Testis (tissue), 2 donors: ENCODE measurements at regions not wholly inside any gene's neighbourhood (a gene's known extent, or its start where the extent isn't known, plus 50 kb on each side); places are given as distances from the start of the nearest gene placed in this dataset.

Experiments
- DNase-seq: peaks from one replicate; pipeline ENCODE4 v3.0.0-alpha.2; 2019
- H3K27ac ChIP-seq, 2 donors: fragments of 200-600 bp; sonication (generic); one replicate each; pipeline ENCODE4 v1.5.1; 2019
- H3K27me3 ChIP-seq: fragments of 200-600 bp; sonication (generic); one replicate; pipeline ENCODE4 v1.5.1; 2019
- H3K36me3 ChIP-seq: fragments of 200-600 bp; sonication (generic); one replicate; pipeline ENCODE4 v1.5.1; 2017; ENCODE audit warnings: low read depth; ENCODE audit errors: missing control alignments
- H3K4me1 ChIP-seq: fragments of 200-600 bp; sonication (generic); one replicate; pipeline ENCODE4 v1.5.1; 2019
- H3K4me3 ChIP-seq, 2 donors: fragments of 200-600 bp; sonication (generic); one replicate each; pipeline ENCODE4 v1.5.1; 2017 to 2019
- H3K9me3 ChIP-seq: fragments of 200-600 bp; sonication (generic); one replicate; pipeline ENCODE4 v1.5.1; 2017
- POLR2A ChIP-seq: fragments of 450-650 bp; IDR thresholded peaks from one replicate; pipeline ENCODE4 v1.6.1; 2017; ENCODE audit warnings: antibody characterized with exemption, mild to moderate bottlenecking, moderate library complexity
- WGBS, 2 donors: methylation state at CpG; one replicate each; pipeline ENCODE4 v1.1.5; 2018; 5-methylcytosine and 5-hydroxymethylcytosine counted together
- intact Hi-C: fragments of 100-400 bp; cut with DNase I; formaldehyde crosslinking; loops from one replicate; pipeline ENCODE4 v1.15.1; 2023; ENCODE audit warnings: low total_unique reads
- TF ChIP-seq, protein P1 (sequence below), 3 experiments: fragments of 450-650 bp in 2 of 3; fragments of 200-600 bp in 1 of 3; sonication (generic) in 1 of 3; IDR thresholded peaks; one replicate each; pipeline ENCODE4 v1.5.1; 2016 to 2019; ENCODE audit warnings: antibody characterized with exemption in 3 of 3, mild to moderate bottlenecking in 2 of 3, moderate library complexity in 1 of 3

GRCh38 chr3:54033761-54034160 is 88.6 kb upstream of the CACNA2D3 start:
- H3K27ac ChIP-seq, result no peak overlapping the region
- H3K36me3 ChIP-seq, result no peaks in the 10 kb centered on the region
- intact Hi-C loops, result no loop called here
- H3K9me3 ChIP-seq, result no peaks in the 10 kb centered on the region
- H3K4me3 ChIP-seq, result peak overlapping the region in 1 of 2 donors; percentile 11
- DNase-seq, result peak; percentile 56
- 33 to 40% methylated on average over 11 to 17 of the region's 17 CpGs for WGBS, 2 donors
- H3K4me1 ChIP-seq, result no peaks in the 10 kb centered on the region
- no peaks in the 10 kb centered on the region for H3K27me3 ChIP-seq
- TF ChIP-seq POLR2A, result no peak
- TF ChIP-seq, protein P1, sequence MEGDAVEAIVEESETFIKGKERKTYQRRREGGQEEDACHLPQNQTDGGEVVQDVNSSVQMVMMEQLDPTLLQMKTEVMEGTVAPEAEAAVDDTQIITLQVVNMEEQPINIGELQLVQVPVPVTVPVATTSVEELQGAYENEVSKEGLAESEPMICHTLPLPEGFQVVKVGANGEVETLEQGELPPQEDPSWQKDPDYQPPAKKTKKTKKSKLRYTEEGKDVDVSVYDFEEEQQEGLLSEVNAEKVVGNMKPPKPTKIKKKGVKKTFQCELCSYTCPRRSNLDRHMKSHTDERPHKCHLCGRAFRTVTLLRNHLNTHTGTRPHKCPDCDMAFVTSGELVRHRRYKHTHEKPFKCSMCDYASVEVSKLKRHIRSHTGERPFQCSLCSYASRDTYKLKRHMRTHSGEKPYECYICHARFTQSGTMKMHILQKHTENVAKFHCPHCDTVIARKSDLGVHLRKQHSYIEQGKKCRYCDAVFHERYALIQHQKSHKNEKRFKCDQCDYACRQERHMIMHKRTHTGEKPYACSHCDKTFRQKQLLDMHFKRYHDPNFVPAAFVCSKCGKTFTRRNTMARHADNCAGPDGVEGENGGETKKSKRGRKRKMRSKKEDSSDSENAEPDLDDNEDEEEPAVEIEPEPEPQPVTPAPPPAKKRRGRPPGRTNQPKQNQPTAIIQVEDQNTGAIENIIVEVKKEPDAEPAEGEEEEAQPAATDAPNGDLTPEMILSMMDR (IDR thresholded peaks at IDR 0.05), result no peak

- no peaks in the 10 kb centered on the region for H3K9me3 ChIP-seq
- H3K36me3 ChIP-seq, result no peaks in the 10 kb centered on the region
- no peak overlapping the region for H3K27ac ChIP-seq
- intact Hi-C loops, result no loop called here
- H3K27me3 ChIP-seq, result no peaks in the 10 kb centered on the region
- TF ChIP-seq, protein P1 (IDR thresholded peaks at IDR 0.05), result no peak
- TF ChIP-seq POLR2A, result no peak
- no peak overlapping the region for H3K4me3 ChIP-seq
- no peak for DNase-seq
- H3K4me1 ChIP-seq, result no peaks in the 10 kb centered on the region
- 93 to 94% methylated on average over 5 of the region's 5 CpGs for WGBS, 2 donors
Measured at GRCh38 chr3:54032598-54032997, 89.8 kb upstream of the CACNA2D3 start.

DNA sequence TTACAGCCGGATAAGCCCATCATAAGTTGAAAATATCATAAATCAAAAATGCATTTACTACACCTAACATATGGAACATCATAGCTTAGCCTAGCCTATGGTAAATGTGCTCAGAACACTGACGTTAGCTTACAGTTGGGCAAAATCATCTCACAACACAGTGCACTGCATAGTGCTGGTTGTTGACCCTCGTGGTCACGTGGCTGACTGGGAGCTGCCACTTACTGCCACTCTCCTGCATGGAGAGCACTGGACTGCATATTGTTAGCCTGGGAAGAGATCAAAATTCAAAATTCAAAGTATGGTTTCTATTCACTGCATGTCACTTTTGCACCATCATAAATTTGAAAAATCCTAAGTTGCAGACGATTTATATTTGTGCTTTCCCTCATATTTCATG is 94.0 kb upstream of the CACNA2D3 start:
- intact Hi-C loops, result no loop called here
- no peak for DNase-seq
- whole genome bisulfite sequencing, 2 donors, result 85 to 89% methylated on average over 5 of the region's 5 CpGs
- Histone ChIP-seq H3K27me3 (no peaks in the 10 kb centered on the region), H3K27ac (no peak overlapping the region), H3K4me1 (peaks cover 12% of the 10 kb centered on the region), H3K9me3 (no peaks in the 10 kb centered on the region), H3K36me3 (no peaks in the 10 kb centered on the region), H3K4me3 (no peak overlapping the region)
- TF ChIP-seq, protein P1 (IDR thresholded peaks at IDR 0.05), result no peak
- no peak for TF ChIP-seq POLR2A

- intact Hi-C loops, result no loop called here
- whole genome bisulfite sequencing, 2 donors, result 38 to 39% methylated on average over 2 of the region's 2 CpGs
- Histone ChIP-seq H3K9me3 (no peaks in the 10 kb centered on the region), H3K27me3 (no peaks in the 10 kb centered on the region), H3K4me1 (peaks cover 12% of the 10 kb centered on the region), H3K4me3 (no peak overlapping the region), H3K36me3 (no peaks in the 10 kb centered on the region), H3K27ac (peak overlapping the region in 1 of 2 donors; percentile 26)
- DNase-seq, result no peak
- TF ChIP-seq POLR2A, result no peak
- TF ChIP-seq, protein P1 (IDR thresholded peaks at IDR 0.05), result no peak
Measured at GRCh38 chr3:54026543-54026942, 95.8 kb upstream of the CACNA2D3 start.

DNA sequence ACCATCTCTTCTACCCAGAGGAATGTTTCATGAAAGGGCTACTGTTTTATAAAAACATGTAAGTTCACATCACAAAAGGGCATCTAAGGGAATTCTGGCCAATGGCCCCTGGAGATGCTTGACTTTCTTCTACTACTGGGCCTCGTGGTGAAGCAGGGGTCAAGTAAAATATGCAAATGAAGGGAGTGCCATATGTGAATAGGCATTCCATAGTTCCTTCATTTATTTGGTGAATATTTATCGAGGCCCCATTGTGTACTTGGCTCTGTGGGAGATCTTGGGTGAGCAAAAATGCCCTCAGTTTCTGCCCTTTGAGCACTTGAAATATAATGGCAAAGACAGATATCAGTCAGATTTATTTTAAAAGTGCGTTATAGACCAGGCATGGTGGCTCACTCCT is 101.3 kb upstream of the CACNA2D3 start:
- Histone ChIP-seq H3K27me3 (no peaks in the 10 kb centered on the region), H3K4me3 (no peak overlapping the region), H3K27ac (no peak overlapping the region), H3K4me1 (peaks cover 3% of the 10 kb centered on the region), H3K36me3 (no peaks in the 10 kb centered on the region), H3K9me3 (no peaks in the 10 kb centered on the region)
- TF ChIP-seq, protein P1 (IDR thresholded peaks at IDR 0.05), result no peak
- TF ChIP-seq POLR2A, result no peak
- 86 to 88% methylated on average over 3 of the region's 3 CpGs for WGBS, 2 donors
- no peak for DNase-seq
- intact Hi-C loops, result no loop called here
